HT-29 (cell line): ENCODE measurements at regions not wholly inside any gene's neighbourhood (a gene's known extent, or its start where the extent isn't known, plus 50 kb on each side); places are given as distances from the start of the nearest gene placed in this dataset.
A peak's percentile ranks its signal among the peaks of the same experiment; 100 is the strongest.
"Not testable (repeated sequence)": the region's sequence is repeated elsewhere in the genome, so short reads cannot be mapped to it uniquely, and the experiment has no call there.

Experiments used
- DNase-seq: peaks from one replicate; pipeline ENCODE4 v3.0.0-alpha.2; 2015; ENCODE audit warnings: low spot score

DNA sequence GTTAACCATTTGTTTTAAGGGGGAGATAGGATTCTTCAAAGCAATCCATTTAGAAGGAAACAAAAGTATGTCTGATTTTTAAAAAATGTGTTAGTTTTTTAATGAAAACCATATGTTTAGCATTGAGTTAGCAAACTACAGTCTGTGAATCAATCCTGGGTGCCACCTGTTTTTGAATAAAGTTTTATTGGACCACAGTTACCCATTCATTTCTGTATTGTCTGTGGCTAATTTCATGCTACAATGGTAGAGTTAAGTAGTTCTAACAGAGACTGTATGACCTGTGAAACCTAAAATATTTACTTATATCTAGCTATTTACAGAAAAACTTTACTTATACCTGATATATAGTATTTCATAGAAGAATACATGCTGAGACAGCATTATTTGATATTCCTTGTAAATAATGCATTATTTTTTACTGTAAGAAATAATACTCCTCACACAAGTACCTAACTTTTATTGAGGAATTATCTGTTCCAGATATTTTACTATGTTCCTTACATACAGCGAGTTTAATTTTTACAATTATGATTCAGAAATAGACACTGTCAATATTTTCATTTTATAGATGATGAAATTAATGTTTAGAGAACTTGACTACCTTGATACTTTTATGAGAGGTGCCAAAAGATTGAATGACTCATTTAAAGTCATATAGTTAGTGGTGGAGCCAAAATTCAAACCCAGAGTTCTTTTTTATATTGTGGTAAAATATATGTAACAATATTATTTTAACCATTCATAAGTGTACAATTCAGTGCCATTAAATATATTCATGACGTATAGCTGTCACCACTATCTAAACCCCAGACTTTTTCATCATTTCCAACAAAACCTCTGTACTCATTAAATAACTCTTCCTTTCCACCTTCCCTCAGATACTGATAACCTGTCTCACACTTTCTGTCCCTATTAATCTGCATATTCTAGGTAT lies 122.0 kb downstream of the GLUD2 start:
- DNase-seq = no peak

DNA sequence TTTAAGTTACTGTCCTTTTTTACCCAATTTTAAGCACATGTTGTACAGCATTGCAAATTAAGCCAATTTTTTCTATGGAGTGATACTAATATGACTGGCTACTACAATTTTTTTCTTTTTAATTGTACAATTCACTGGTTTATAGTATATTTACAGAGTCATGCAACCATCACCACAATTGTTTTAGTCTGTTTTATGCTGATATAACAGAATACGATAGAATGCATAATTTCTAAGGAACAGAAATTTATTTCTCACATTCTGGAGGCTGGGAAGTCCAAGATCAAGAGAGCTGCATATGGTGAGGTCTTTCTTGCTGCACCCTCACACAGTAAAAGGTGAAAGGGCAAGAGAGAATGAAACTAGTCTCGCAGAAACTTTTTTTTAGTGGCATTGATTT lies 125.3 kb downstream of the GLUD2 start:
- no peak for DNase-seq

DNA sequence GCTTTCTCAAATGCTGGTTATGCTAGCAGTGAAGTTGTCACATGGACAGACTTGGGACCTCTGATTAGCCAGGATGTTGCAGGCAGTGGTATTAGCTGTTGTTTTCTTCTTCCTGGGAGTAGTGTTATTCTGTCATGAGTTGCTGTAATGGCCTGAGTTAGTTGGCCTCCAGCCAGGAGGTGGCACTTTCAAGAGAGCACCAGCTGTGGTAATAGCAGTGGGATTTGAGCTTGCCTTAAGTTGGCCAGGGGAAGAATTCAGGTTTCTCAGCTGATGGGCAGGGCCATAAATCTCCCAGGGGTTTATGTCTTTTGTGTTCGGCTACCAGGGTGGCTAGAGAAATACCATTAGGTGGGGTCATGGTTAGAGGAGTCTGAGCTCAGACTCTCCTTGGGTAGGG lies 132.6 kb downstream of the GLUD2 start:
- no peak for DNase-seq

DNA sequence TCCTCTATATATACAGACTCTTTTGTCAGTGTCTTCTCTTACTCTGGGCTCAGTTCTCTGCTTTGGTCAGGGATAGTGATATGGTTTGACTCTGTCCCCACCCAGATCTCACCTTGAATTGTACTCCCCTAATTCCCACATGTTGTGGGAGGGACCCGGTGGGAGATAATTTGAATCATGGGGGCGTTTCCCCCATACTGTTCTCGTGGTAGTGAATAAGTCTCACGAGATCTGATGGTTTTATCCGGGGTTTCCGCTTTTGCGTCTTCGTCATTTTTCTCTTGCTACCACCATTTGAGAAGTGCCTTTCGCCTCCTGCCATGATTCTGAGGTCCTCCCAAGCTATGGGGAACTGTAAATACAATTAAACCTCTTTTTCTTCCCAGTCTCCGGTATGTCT lies 144.4 kb downstream of the GLUD2 start:
- no peak for DNase-seq

DNA sequence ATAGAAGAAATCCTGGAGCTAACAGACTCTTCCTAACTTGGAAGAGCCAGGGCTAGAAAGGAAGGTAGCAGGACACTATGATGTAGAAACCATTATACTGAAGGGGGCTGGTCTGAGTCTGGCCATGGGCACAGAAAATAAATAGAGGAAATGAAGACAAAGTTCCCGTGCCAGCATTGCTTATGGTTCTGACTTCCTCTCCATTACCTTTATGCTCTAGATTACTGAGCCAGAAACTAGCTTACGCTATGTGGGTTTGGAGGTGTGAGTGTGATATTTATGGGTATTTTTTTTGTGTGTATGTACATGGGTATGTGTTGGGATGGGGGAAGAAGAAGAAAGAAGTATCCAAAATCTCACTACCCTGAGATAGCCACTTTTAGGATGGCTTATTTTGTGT lies 148.3 kb downstream of the GLUD2 start:
- DNase-seq = no peak

DNA sequence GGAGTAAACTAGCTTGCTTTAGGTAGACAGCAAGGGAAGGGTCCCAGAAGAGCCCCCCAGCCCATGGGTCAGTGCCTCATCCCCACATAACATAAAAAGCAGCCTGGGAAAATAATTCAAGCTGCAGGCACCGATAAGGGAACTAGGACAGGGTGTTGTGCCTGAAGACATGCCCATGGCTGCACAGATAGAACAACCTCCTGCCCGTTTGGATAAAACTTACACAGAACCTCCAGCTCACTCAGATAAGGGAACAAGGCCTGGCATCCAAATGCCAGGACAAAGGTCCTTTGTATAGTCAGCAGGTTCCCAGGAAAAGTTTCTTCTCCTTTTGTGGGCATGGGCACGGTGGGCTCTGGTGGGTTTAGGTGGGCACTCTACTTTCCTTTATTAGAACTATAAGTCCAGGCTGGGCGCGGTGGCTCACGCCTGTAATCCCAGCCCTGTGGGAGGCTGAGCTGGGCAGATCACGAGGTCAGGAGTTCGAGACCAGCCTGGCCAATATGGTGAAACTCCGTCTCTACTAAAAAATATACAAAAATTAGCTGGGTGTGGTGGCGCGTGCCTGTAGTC lies 149.5 kb downstream of the GLUD2 start:
- not testable (repeated sequence) for DNase-seq

DNA sequence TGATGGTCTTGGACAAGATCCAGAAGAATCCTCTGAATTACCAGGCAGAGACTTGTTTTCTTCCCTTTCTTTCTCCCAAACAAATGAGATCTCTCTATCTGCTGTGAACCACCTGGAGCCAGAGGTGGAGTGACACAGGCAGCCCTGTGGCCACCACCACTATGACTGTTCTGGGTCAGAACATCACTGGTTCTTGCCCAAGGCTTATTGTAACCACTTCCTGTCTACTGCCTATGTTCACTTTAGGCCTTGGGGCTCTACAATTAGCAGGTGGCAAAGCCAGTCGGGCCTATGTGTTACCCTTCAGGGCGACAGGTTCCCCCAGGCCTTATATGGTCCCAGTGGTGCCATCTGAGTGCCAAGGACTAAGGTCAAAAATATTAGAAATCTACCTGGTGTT lies 161.2 kb downstream of the GLUD2 start:
- DNase-seq = no peak

DNA sequence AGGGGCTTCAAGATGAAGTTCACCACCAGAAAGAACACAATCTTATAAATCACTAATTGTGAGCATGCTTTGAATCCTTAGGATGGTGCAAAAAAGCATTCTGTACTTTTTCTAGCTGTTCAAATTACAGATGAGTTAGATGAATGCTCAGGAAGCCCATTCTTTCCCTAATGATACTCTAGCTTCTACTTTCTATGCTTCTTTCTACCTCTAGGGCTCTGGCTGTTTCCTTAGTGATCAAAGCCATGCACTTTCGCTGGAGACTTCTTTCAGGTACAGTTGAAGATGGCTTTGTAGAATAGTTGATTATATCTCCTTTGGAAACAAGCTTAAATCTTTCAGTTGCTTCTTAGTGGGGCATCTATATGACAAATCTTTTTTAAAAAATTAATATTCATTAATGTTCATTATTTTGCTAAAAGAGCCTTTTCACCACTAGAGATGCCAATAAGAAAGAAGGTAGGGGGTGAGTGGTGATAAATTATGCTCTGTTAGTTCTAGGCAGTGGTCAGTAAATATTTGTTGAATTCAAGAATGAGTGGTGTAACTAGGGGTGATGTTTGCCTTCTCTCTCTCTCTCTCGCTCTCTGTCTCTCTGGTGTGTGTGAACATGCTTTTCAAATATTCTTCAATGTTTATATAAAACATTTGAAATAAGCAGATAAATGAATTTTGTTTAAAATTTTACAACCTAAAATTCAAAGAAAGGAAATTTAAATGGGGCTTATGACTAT lies 169.4 kb downstream of the GLUD2 start:
- DNase-seq = no peak

DNA sequence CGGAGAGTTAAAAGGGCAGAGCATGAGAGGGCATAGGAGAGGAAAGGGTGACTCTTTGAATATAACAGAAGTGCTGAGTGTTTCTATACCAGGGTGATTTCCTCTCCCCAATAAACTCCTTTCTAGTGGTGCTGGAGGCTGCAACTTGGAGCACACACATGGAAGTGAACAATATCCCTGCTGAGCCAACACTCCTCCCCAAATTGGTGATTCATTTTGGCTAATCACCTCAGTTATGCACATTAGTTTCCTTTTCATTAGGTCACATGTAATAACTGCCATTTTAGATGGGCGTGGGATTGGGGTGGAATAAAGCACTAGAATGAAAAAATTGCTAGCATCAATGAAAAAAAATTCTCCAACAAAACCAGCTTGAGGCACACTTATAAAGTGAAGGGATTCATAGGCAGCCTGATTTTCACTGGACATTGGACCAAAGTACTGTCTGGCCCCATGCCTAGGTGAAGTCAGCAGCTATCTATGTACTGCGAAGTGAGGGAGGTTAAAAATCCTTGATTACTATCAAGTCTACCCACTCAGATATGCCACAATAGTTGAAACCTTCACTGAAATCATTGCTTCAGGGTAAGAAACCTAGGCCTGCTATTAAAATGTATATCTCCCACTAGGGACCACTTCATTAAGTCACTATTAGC lies 174.0 kb downstream of the GLUD2 start:
- no peak for DNase-seq

DNA sequence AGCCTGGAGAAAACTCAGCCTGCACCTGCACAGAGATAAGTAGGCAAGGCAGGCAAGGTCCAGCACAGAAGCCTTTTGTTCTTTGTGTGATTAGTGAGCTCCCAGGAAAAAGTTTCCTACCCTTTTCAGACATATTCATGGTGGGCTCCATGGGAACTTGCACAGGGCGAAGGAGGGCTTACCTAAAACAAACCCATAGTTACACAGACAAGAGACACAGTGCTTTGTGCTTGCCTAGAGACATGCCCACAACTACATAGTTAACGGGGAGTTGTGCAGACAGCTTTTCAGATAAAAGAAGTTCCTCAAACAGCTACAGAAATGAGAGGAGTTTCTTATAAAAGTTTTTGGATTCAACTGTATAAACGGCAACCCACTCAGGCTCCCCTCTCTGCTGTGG lies 180.5 kb downstream of the GLUD2 start:
- no peak for DNase-seq

DNA sequence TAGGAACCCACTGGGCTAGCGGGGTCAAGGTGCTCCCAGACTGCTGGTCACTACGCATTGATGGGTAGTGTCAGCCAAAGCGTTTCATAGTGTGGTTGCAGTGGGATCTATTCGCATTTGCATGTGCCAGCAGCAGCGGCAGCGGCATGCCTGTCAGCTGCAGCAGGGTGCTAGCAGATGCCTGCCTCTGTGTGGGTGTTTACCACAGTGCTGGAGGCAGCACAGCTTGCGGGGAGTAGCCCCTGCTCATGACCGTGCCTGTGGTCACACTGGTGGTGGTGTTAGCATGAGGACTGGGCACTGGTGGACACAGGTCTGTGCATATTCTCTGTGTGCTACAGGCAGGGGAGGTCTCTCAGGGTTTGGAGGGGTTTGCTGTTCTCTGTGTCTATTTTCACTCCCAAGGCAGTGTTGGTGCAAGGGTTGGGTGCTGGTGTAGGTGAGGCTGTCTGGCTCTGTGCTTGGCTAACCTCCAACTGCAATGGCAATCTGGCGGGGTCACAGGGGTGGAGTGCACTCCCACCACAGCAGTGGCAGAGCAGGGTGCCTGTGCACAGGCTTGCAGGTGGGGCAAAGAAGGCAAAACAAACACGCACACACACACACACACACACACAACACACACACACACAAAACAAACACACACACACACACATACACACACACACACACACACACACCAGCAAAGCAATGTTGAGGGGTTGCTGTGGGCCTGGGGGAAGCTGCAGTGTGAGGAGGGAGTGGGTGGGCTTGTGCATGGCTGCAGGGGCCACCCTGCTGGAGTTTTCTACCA lies 184.4 kb downstream of the GLUD2 start:
- no peak for DNase-seq

DNA sequence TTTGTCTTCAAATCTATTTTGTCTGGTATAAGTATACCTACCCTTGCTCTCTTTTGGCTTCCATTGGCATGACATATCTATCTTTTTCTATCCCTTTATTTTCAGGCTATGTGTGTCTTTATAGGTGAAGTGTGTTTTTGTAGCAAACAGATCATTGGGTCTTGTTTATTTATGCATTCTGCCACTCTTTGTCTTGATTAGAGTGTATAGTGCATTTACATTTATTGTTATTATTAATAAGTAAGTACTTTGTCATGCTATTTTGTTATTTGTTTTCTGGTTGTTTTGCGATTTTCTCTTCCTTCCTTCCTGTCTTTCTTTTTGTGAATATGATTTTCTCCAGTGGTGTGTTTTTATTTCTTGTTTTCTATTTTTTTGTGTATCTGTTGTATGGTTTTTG lies 188.6 kb downstream of the GLUD2 start:
- no peak for DNase-seq

DNA sequence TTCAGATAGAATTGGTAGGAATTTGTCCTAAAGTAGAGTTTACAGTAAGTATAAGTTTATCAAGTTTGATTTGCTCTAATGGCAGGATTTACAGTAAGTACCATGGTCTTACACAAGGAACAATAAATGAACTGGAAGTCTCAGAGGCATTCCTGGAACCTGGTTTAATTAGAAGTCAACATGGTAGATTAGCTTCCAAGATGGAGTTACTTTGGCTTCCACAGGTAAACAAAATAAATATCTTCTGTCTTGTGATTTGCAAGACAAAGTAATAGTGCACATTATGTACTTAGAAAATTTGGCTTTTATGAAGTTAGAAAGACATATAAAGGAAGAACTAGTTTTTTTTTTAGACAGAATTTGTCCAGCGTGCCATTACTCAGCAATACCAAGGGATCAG lies 190.7 kb downstream of the GLUD2 start:
- DNase-seq = no peak

DNA sequence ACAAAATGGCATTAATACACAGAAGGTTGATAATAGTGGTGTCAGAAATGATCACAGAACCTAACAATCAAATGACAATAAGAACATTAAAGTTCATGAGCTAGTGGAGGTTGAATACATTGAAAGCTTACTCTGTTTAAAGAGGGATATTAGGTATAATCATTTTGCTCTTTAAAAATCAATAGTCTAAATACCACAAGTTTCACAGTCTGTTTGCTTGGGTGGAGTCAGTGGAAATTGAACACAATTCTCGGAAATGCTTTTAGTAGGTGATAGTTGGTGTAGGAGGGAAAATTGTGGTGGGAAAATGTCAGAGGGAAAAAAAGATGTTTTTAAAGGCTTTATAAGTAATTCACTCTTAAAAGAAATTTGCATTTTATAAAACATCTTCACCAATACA lies 197.1 kb downstream of the GLUD2 start:
- no peak for DNase-seq

DNA sequence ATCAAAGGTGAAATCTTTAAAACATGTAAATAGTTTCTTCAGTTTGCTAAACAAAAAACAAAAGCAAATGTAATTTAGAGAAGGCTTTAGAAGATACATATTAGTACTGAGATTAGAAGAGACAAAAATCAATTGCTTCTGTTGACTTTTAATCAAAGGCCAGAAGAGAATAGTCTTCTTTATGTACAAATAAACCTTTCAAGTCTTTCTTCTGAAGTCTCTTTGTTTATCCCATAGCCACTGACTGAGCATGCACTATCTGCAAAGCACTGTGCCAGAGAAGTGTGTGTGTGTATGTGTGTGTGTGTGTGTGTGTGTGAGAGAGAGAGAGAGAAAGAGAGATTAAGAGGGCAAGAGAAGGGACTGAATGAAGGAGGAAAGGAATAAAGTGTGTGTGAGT lies 198.4 kb downstream of the GLUD2 start:
- no peak for DNase-seq

DNA sequence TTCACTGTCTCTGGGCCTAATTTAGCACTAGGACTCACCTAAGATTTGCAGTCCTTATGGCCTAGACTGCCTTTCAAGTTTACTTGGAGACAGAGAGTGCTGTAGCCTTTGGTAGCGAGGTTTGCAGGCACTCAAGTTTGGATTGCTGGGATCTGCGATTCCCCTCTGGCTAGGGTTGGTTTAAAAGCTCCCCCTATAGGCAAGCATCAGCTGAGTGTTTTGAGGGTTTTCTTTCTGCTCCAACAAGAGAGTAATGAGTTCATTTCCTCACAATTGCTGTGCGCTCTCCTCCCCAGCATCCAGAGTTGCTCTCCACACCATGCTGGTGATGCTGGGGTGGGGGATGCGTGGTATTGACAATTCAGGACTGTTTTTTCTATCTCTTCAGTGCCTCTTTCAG lies 206.9 kb downstream of the GLUD2 start:
- DNase-seq = peak; percentile 11

DNA sequence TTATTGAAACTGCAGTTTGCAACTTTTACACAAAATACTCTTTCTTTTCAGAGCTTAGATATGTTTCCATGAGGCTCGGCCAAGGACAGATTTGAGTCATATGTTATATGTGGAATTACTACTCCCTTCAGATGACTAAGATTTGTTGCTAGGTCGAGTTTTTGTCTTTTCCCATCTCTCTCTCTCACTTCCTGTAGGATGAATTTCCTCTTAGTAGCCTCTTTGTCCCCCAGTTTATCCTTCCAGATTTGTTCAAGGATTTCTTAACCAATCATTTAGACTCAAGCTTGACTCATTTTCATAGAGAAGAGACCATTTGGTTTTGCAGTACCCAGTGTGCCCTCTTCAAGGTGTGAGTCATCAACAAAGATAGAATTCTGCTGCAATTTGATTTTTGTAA lies 209.2 kb downstream of the GLUD2 start:
- no peak for DNase-seq

DNA sequence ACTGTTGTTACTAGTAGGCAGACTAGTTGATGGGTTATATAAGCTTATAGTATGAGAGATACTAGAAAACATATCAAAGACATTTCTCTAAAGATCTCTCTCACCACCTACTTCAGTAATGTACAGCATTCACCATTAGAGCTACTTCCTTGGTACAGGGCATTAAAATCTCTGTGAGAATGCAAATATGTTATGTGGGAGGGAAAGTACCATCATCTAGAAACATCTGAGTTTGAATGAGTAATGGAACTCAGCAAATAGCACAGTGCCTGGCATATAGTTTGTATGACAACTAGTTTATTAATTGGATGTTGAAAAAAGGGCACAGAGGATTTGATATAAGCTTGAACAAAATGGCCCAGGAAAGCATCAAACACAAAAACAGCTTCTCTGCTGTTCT lies 211.1 kb downstream of the GLUD2 start:
- DNase-seq = no peak

DNA sequence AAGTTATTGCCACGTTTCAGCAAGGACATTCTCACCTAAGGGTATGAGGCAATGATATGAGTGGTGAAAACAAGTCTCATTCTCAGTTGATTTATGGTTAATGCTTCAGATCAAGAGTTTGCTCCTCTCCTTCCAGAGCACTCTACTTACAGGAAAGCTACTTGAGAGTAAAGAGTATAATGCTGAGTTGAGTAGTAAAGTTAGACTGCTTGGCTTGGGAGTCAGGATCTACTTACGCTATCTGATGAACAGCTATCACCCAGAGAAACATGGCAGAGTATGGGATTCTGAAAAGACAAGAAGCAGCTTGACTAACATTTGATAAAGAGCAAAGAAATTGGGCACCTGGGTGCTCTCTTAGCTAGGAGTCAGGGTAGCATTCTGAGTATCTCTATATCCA lies 211.8 kb downstream of the GLUD2 start:
- no peak for DNase-seq

DNA sequence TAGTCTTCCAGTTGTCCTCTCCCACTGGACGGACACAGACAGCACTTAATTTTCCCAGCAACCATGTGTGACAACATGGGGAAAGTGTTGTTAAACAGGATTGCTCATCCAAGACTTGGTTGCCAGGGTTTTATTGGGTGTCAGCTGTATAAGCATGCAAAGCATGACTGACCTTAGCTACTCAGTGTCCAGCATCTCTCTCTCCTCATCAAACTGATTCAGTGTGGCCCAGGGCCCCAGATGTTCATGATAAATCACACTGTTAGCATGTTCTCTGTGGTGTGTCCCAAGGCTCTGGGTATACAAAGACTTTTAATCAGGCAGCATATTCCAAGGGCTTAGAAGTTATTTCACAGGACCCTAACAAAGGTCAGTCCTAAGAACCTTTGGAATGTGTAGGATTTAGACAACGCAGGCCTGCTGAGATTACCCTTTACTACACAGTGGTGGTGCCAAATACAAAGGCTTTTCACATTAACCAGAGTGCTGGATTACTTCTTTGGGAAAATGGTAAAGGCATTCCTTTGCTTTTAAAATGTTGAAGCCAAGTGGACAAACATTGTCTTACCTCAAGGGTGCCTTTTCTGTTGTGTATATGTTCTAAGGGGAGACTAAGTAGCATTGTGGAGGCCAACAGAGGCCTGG lies 213.3 kb downstream of the GLUD2 start:
- DNase-seq = no peak

DNA sequence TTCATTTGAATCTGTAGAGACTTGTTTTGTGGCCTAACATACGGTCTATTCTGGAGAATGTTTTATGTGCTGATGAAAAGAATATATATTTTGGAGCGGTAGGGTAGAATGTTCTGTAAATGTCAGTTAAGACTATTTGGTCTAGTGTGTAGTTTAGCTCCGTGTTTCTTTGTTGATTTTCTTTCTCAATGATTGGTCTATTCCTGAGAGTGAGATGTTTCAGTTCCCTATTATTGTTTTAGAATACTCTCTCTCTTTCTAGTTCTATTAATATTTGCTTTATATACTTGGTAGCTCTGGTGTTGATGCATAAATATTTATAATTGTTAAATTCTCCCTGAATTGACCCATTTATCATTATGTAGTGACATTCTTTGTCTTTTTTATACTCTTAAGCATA lies 236.5 kb downstream of the GLUD2 start:
- no peak for DNase-seq
